Astrocyte (in vitro differentiated cells and primary cell): ENCODE measurements at regions not wholly inside any gene's neighbourhood (a gene's known extent, or its start where the extent isn't known, plus 50 kb on each side); places are given as distances from the start of the nearest gene placed in this dataset.

Experiments used
- DNase-seq: peaks from one replicate; pipeline ENCODE4 v3.0.0-alpha.2; 2010; ENCODE audit warnings: low read depth
- FAIRE-seq: peaks from 2 replicates; lab custom pipeline; 2011; peaks lifted over from hg19 to GRCh38; lab: Jason Lieb, UNC
- H2AFZ ChIP-seq: 2 replicates; pipeline ENCODE4 v1.6.0; 2012; ENCODE audit warnings: low read depth, low read length, inconsistent platforms
- H3K27ac ChIP-seq: 2 replicates; pipeline ENCODE4 v1.5.1; 2011; ENCODE audit warnings: low read depth, low read length, inconsistent platforms
- H3K27me3 ChIP-seq: 2 replicates; pipeline ENCODE4 v1.6.0; 2011; ENCODE audit warnings: low read length, inconsistent platforms; ENCODE audit not compliant: insufficient read depth
- H3K36me3 ChIP-seq: 2 replicates; pipeline ENCODE4 v1.5.1; 2011; ENCODE audit warnings: low read length, inconsistent platforms; ENCODE audit not compliant: insufficient read depth
- H3K4me1 ChIP-seq: 2 replicates; pipeline ENCODE4 v1.5.1; 2011; ENCODE audit warnings: low read length, inconsistent platforms; ENCODE audit not compliant: insufficient read depth
- H3K4me2 ChIP-seq: 2 replicates; pipeline ENCODE4 v1.6.0; 2012; ENCODE audit warnings: low read length, inconsistent platforms
- H3K4me3 ChIP-seq: 2 replicates; pipeline ENCODE4 v1.5.1; 2011; ENCODE audit warnings: low read depth, mild to moderate bottlenecking, low read length, inconsistent platforms; ENCODE audit not compliant: insufficient read depth
- H3K79me2 ChIP-seq: 2 replicates; pipeline ENCODE4 v1.6.0; 2012; ENCODE audit warnings: mild to moderate bottlenecking, low read length, inconsistent platforms; ENCODE audit not compliant: insufficient read depth
- H3K9ac ChIP-seq: 2 replicates; pipeline ENCODE4 v1.6.0; 2012; ENCODE audit warnings: mild to moderate bottlenecking, low read length, inconsistent platforms
- H3K9me3 ChIP-seq: 2 replicates; pipeline ENCODE4 v1.5.1; 2012; ENCODE audit warnings: low read depth, mild to moderate bottlenecking, low read length, inconsistent platforms; ENCODE audit not compliant: insufficient read depth
- H4K20me1 ChIP-seq: 2 replicates; pipeline ENCODE4 v1.6.0; 2012; ENCODE audit warnings: low read length, inconsistent platforms; ENCODE audit not compliant: insufficient read depth
- H3K27ac Mint-ChIP-seq: one replicate; pipeline ENCODE4 v1.8.0; 2021; ENCODE audit warnings: mild to moderate bottlenecking, mixed read lengths; ENCODE audit not compliant: unreplicated experiment
- H3K27me3 Mint-ChIP-seq: one replicate; pipeline ENCODE4 v1.8.0; 2021; ENCODE audit warnings: low read depth, mixed read lengths; ENCODE audit not compliant: unreplicated experiment
- H3K36me3 Mint-ChIP-seq: one replicate; pipeline ENCODE4 v1.8.0; 2021; ENCODE audit warnings: low read depth, mixed read lengths; ENCODE audit not compliant: unreplicated experiment
- H3K4me1 Mint-ChIP-seq: one replicate; pipeline ENCODE4 v1.8.0; 2021; ENCODE audit warnings: low read depth, mixed read lengths; ENCODE audit not compliant: unreplicated experiment
- H3K4me3 Mint-ChIP-seq: one replicate; pipeline ENCODE4 v1.8.0; 2021; ENCODE audit warnings: mild to moderate bottlenecking, moderate library complexity, mixed read lengths; ENCODE audit not compliant: unreplicated experiment
- H3K9me3 Mint-ChIP-seq: one replicate; pipeline ENCODE4 v1.8.0; 2021; ENCODE audit warnings: mild to moderate bottlenecking, mixed read lengths; ENCODE audit not compliant: unreplicated experiment
- CTCF ChIP-seq: IDR thresholded peaks from 2 replicates; pipeline ENCODE4 v1.5.1; 2011; ENCODE audit warnings: low read depth, mild to moderate bottlenecking, inconsistent platforms, low read length, moderate library complexity; ENCODE audit not compliant: insufficient read depth
- EZH2 ChIP-seq: IDR thresholded peaks from 2 replicates; pipeline ENCODE4 v1.6.1; 2012; ENCODE audit warnings: mild to moderate bottlenecking, low read length, inconsistent platforms; ENCODE audit not compliant: insufficient read depth

- no peaks in the 10 kb centered on the region for H4K20me1 ChIP-seq
- Mint-ChIP-seq H3K27me3 (peaks cover 18% of the 10 kb centered on the region), H3K9me3 (peaks cover 3% of the 10 kb centered on the region), H3K4me1 (no peaks in the 10 kb centered on the region), H3K27ac (no peak overlapping the region), H3K4me3 (no peak overlapping the region), H3K36me3 (no peaks in the 10 kb centered on the region)
- TF ChIP-seq CTCF (no peak), EZH2 (no peak)
- H3K4me3 ChIP-seq: no peak overlapping the region
- H3K4me2 ChIP-seq: no peak overlapping the region
- H3K9me3 ChIP-seq: no peaks in the 10 kb centered on the region
- no peaks in the 10 kb centered on the region for H3K4me1 ChIP-seq
- no peaks in the 10 kb centered on the region for H3K36me3 ChIP-seq
- H3K79me2 ChIP-seq: no peaks in the 10 kb centered on the region
- no peak overlapping the region for H2AFZ ChIP-seq
- DNase-seq (no peak), FAIRE-seq (no peak)
- H3K27me3 ChIP-seq: no peaks in the 10 kb centered on the region
- no peak overlapping the region for H3K9ac ChIP-seq
- no peak overlapping the region for H3K27ac ChIP-seq
These were observed 99.7 kb downstream of the PXDC1 start for GRCh38 chr6:3651698-3652229.

- no peak for FAIRE-seq
- no peak overlapping the region for H3K9ac ChIP-seq
- no peaks in the 10 kb centered on the region for H3K27me3 ChIP-seq
- no peak for DNase-seq
- Mint-ChIP-seq H3K27me3 (peaks cover 18% of the 10 kb centered on the region), H3K4me3 (no peak overlapping the region), H3K9me3 (peaks cover 3% of the 10 kb centered on the region), H3K36me3 (no peaks in the 10 kb centered on the region), H3K4me1 (no peaks in the 10 kb centered on the region), H3K27ac (no peak overlapping the region)
- H3K4me1 ChIP-seq: no peaks in the 10 kb centered on the region
- no peaks in the 10 kb centered on the region for H3K79me2 ChIP-seq
- H3K27ac ChIP-seq: no peak overlapping the region
- no peak overlapping the region for H2AFZ ChIP-seq
- H3K9me3 ChIP-seq: no peaks in the 10 kb centered on the region
- no peak for TF ChIP-seq EZH2
- TF ChIP-seq CTCF: no peak
- H3K4me3 ChIP-seq: no peak overlapping the region
- no peak overlapping the region for H3K4me2 ChIP-seq
- H4K20me1 ChIP-seq: no peaks in the 10 kb centered on the region
- no peaks in the 10 kb centered on the region for H3K36me3 ChIP-seq
These were observed 100.4 kb downstream of the PXDC1 start for GRCh38 chr6:3650959-3651697.
